Esophagus (tissue), 2 donors: ENCODE measurements at regions not wholly inside any gene's neighbourhood (a gene's known extent, or its start where the extent isn't known, plus 50 kb on each side); places are given as distances from the start of the nearest gene placed in this dataset.

Experiments
- H3K27ac ChIP-seq, 2 donors: one replicate each; pipeline ENCODE4 v1.5.1; 2013; ENCODE audit warnings: low read depth in 2 of 2, mild to moderate bottlenecking in 2 of 2, inconsistent platforms in 1 of 2, low read length in 1 of 2, moderate library complexity in 1 of 2
- H3K27me3 ChIP-seq, 2 donors: one replicate each; pipeline ENCODE4 v1.6.1; 2013; ENCODE audit warnings: low read length in 2 of 2, control low read depth in 1 of 2, mild to moderate bottlenecking in 1 of 2; ENCODE audit not compliant: insufficient read depth in 2 of 2, control insufficient read depth in 1 of 2
- H3K36me3 ChIP-seq, 2 donors: one replicate each; pipeline ENCODE4 v1.6.1; 2013; ENCODE audit warnings: low read length in 1 of 2; ENCODE audit not compliant: control insufficient read depth in 2 of 2, insufficient read depth in 2 of 2
- H3K4me1 ChIP-seq, 2 donors: one replicate each; pipeline ENCODE4 v1.6.1; 2013; ENCODE audit warnings: low read length in 1 of 2; ENCODE audit not compliant: control insufficient read depth in 2 of 2, insufficient read depth in 2 of 2
- H3K4me3 ChIP-seq, 2 donors: one replicate each; pipeline ENCODE4 v1.5.1; 2013; ENCODE audit warnings: low read length in 2 of 2, mild to moderate bottlenecking in 2 of 2, low read depth in 1 of 2, moderate library complexity in 1 of 2
- H3K9me3 ChIP-seq, 2 donors: one replicate each; pipeline ENCODE4 v1.6.1; 2013; ENCODE audit warnings: mild to moderate bottlenecking in 2 of 2, low read depth in 1 of 2, low read length in 1 of 2, moderate library complexity in 1 of 2; ENCODE audit not compliant: control insufficient read depth in 2 of 2, insufficient read depth in 1 of 2
- WGBS, 2 donors: extraction: QIAGEN DNeasy Blood & Tissue Kit; methylation state at CpG; one replicate each; pipeline ENCODE4 v1.1.7; 2013; 5-methylcytosine and 5-hydroxymethylcytosine counted together
- donor health status: healthy with polysubstance abuse.
- donor health status: Bipolar disorder and iron deficiency.

DNA sequence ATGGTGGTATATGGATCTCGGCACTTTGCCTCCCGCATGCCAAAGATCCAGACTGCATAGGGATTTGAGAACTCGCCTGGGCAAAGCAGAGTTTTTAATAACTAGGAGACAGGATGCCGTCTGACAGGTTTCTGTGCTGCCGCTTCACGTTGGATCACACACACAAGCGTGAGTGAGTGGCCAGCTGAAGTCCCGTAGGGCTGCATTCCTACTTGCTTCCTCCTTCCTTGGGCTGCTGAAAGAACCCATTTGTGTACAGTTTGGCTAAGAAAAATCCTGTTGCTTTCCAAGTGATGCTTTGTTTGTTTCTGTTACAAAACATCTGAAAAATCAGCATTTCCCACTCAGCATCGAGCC lies 604.3 kb upstream of the CFAP20DC start:
- H3K27ac ChIP-seq = peak overlapping the region; percentile 80 to 93
- H3K9me3 ChIP-seq = peaks cover 0 to 2% of the 10 kb centered on the region in 2 donors
- H3K27me3 ChIP-seq = no peaks in the 10 kb centered on the region
- H3K4me3 ChIP-seq = peak overlapping the region in 1 of 2 donors; percentile 22
- H3K36me3 ChIP-seq = no peaks in the 10 kb centered on the region
- WGBS, 2 donors = 25 to 42% methylated on average over 9 of the region's 9 CpGs
- H3K4me1 ChIP-seq = peaks cover 0 to 7% of the 10 kb centered on the region in 2 donors

- Histone ChIP-seq H3K9me3 (peaks cover 0 to 5% of the 10 kb centered on the region in 2 donors), H3K27me3 (no peaks in the 10 kb centered on the region), H3K27ac (peak overlapping the region; percentile 80 to 93), H3K36me3 (no peaks in the 10 kb centered on the region), H3K4me3 (no peak overlapping the region), H3K4me1 (peaks cover 0 to 7% of the 10 kb centered on the region in 2 donors)
- 63 to 68% methylated on average over 7 of the region's 7 CpGs for WGBS, 2 donors
Measured at GRCh38 chr3:59653405-59654122, 603.7 kb upstream of the CFAP20DC start.

DNA sequence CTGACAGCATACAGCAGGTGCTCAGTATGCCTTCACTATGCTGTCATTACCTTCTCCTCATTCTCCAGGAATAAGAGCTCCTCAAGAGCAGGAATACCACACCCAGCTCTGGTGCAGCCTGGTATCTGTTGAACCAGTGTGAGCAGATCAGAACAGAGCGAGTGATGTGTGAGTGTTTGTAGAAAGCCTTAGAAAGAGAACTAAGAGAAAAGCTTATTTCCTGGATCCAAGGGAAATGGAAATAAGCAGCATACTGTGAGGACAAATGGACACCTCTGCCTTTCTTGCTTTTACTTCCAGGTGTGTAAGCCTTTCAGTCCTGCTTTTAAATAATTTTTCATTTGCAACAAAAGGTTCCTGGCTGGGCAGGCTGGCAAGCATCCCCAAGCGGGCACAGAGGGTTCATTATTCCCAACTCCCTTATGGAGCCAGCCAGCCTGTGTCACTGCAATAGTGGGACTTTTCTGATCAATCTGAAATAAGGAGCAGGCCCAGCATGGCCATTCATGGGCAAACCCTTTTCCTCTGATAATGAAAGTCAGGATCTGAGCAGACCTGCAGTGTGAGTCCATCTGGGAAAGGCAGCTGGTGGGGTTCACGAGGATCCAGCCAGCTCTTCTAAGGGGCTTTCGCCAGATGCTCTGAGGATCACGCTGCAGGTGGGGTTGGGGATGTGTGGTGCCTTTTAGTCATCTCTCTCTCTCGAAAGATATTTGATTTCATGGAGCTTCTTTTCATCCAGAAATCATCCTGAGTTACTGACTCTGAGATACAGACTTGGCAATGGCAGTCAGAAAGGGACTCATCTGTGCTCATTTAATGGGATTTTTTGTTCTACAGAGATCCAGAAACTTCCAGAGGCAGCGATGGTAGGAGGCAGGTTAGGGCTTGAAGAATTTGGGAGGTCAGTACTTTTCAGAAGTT lies 594.9 kb upstream of the CFAP20DC start:
- Histone ChIP-seq H3K4me3 (no peak overlapping the region), H3K36me3 (no peaks in the 10 kb centered on the region), H3K27ac (no peak overlapping the region), H3K27me3 (no peaks in the 10 kb centered on the region), H3K9me3 (peaks cover 0 to 5% of the 10 kb centered on the region in 2 donors), H3K4me1 (no peaks in the 10 kb centered on the region)
- WGBS, 2 donors = 81 to 82% methylated on average over 7 of the region's 7 CpGs

- WGBS, 2 donors = 30 to 54% methylated on average over 7 of the region's 7 CpGs
- H3K36me3 ChIP-seq = no peaks in the 10 kb centered on the region
- no peaks in the 10 kb centered on the region for H3K27me3 ChIP-seq
- no peak overlapping the region for H3K4me3 ChIP-seq
- no peaks in the 10 kb centered on the region for H3K4me1 ChIP-seq
- no peaks in the 10 kb centered on the region for H3K9me3 ChIP-seq
- no peak overlapping the region for H3K27ac ChIP-seq
Measured at GRCh38 chr3:59641169-59641899, 591.5 kb upstream of the CFAP20DC start.

- Histone ChIP-seq H3K4me3 (no peak overlapping the region), H3K27ac (no peak overlapping the region)
- 72 to 75% methylated on average over 8 of the region's 8 CpGs for WGBS, 2 donors
Measured at GRCh38 chr3:59632760-59633573, 583.1 kb upstream of the CFAP20DC start.

DNA sequence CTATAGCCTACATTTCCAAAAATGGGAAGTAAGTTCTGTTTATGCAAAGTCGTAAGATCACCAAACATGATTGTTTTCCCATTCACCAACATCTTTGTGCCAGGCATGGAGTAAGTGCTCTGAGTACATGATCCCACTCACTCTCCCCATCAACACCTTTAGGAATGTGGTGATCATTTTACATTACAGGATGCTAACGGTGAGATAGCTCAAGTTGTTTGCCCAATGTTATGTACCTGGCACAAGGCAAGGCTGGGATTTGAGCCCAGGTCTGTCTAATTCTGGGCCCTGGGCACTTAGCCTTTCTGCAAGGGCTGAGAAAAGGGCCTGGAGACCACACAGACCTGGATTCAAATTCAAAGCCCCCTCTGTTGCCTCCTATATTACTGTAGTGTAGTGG lies 581.7 kb upstream of the CFAP20DC start:
- no peaks in the 10 kb centered on the region for H3K4me1 ChIP-seq
- H3K4me3 ChIP-seq = no peak overlapping the region
- no peaks in the 10 kb centered on the region for H3K27me3 ChIP-seq
- H3K9me3 ChIP-seq = no peaks in the 10 kb centered on the region
- no peak overlapping the region for H3K27ac ChIP-seq
- WGBS, 2 donors = 70 to 76% methylated on average over 2 of the region's 2 CpGs
- no peaks in the 10 kb centered on the region for H3K36me3 ChIP-seq

More at GRCh38 chr3:59632760-59633573, 583.1 kb upstream of the CFAP20DC start:
- no peaks in the 10 kb centered on the region for H3K27me3 ChIP-seq
- no peaks in the 10 kb centered on the region for H3K4me1 ChIP-seq
- no peaks in the 10 kb centered on the region for H3K9me3 ChIP-seq
- H3K36me3 ChIP-seq = no peaks in the 10 kb centered on the region

DNA sequence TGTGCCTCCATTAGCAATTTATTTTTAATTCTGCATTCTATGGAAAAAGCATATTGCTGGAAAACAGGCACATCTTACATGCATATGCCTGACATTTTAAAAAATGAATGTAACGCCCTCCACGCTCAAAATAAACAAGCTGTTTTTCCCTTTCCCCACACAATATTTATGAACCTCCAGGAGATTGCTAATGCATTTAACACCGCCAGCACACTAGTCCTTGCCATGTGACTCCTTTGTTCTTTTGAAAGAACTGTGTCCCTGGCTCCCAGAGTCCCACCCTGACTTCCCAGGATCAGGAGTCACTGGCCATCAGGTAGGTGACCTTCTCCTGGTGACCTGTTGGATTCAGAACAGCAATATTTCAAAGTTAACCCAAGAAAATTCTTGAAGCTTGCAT lies 571.2 kb upstream of the CFAP20DC start:
- H3K36me3 ChIP-seq = no peaks in the 10 kb centered on the region
- no peak overlapping the region for H3K4me3 ChIP-seq
- H3K9me3 ChIP-seq = no peaks in the 10 kb centered on the region
- no peaks in the 10 kb centered on the region for H3K27me3 ChIP-seq
- no peaks in the 10 kb centered on the region for H3K4me1 ChIP-seq
- H3K27ac ChIP-seq = no peak overlapping the region
- WGBS, 2 donors = 66 to 80% methylated on average over 3 of the region's 3 CpGs

- Histone ChIP-seq H3K4me1 (no peaks in the 10 kb centered on the region), H3K4me3 (no peak overlapping the region), H3K27ac (no peak overlapping the region), H3K27me3 (no peaks in the 10 kb centered on the region), H3K9me3 (no peaks in the 10 kb centered on the region), H3K36me3 (no peaks in the 10 kb centered on the region)
- 81 to 86% methylated on average over 4 of the region's 4 CpGs for WGBS, 2 donors
Measured at GRCh38 chr3:59620325-59620724, 570.5 kb upstream of the CFAP20DC start.

DNA sequence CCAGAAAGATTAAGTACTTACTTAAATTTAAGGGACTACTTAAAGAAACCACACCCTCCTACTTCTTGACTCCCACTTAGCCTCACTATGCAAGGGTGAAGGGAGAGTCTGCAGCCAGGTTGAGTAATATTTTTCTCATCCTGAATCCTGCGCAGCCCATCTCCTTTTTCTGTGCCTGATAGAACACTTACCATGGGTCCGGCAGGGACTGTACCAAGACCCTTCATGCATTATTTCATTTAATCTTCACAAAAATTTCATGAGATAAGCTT lies 562.6 kb upstream of the CFAP20DC start:
- Histone ChIP-seq H3K4me3 (no peak overlapping the region), H3K4me1 (no peaks in the 10 kb centered on the region), H3K9me3 (no peaks in the 10 kb centered on the region), H3K36me3 (no peaks in the 10 kb centered on the region), H3K27ac (no peak overlapping the region), H3K27me3 (no peaks in the 10 kb centered on the region)
- 97 to 98% methylated on average over 2 of the region's 2 CpGs for WGBS, 2 donors
